ENCODE measurements at regions not wholly inside any gene's neighbourhood (a gene's known extent, or its start where the extent isn't known, plus 50 kb on each side); places are given as distances from the start of the nearest gene placed in this dataset.

DNA sequence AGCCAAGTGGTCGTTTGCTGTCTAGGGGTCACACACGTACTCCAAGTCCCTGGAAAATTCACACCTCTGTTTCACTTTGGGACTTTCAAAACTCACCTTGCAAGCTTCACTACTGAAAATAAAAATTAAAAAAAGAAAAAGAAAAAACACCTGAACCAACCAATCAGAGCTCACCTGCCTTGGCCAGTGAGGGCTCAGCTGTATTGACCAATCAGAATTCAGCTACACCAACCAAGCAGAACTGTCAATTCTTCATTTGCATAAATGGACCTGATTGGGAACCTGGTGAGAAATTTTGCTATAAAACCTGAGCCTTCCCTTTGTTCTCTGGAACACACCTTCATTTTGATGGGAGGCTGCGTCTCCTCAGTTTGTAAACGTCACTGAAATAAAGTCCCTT is 176.4 kb downstream of the TTC32 start:
- ChIA-PET POLR2A (no interaction called here), CTCF (no interaction called here)
- no peaks in the 10 kb centered on the region for H3K4me1 ChIP-seq (ENCODE audit: control insufficient read depth, insufficient read depth, low read length)
- TF ChIP-seq, protein P1, sequence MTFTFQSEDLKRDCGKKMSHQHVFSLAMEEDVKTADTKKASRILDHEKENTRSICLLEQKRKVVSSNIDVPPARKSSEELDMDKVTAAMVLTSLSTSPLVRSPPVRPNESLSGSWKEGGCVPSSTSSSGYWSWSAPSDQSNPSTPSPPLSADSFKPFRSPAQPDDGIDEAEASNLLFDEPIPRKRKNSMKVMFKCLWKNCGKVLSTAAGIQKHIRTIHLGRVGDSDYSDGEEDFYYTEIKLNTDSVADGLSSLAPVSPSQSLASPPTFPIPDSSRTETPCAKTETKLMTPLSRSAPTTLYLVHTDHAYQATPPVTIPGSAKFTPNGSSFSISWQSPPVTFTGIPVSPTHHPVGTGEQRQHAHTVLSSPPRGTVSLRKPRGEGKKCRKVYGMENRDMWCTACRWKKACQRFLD (tag by site-specific recombination; IDR thresholded peaks at IDR 0.05): no peak
- TF ChIP-seq ZIC2 (tag by site-specific recombination; IDR thresholded peaks at IDR 0.05) (no peak), ZNF133 (tag by site-specific recombination; IDR thresholded peaks at IDR 0.05) (no peak), ZNF146 (tag by site-specific recombination; IDR thresholded peaks at IDR 0.05) (no peak), ZNF132 (tag by site-specific recombination; IDR thresholded peaks at IDR 0.05; ENCODE audit: borderline replicate concordance) (no peak), ZNF426 (tag by site-specific recombination; IDR thresholded peaks at IDR 0.05) (no peak), ZNF747 (tag by site-specific recombination; IDR thresholded peaks at IDR 0.05) (no peak), ZBTB48 (tag by site-specific recombination; IDR thresholded peaks at IDR 0.05) (no peak), ZNF785 (tag by site-specific recombination; IDR thresholded peaks at IDR 0.05) (no peak), ZNF596 (tag by site-specific recombination; IDR thresholded peaks at IDR 0.05) (no peak)
- TF ChIP-seq, protein P2, sequence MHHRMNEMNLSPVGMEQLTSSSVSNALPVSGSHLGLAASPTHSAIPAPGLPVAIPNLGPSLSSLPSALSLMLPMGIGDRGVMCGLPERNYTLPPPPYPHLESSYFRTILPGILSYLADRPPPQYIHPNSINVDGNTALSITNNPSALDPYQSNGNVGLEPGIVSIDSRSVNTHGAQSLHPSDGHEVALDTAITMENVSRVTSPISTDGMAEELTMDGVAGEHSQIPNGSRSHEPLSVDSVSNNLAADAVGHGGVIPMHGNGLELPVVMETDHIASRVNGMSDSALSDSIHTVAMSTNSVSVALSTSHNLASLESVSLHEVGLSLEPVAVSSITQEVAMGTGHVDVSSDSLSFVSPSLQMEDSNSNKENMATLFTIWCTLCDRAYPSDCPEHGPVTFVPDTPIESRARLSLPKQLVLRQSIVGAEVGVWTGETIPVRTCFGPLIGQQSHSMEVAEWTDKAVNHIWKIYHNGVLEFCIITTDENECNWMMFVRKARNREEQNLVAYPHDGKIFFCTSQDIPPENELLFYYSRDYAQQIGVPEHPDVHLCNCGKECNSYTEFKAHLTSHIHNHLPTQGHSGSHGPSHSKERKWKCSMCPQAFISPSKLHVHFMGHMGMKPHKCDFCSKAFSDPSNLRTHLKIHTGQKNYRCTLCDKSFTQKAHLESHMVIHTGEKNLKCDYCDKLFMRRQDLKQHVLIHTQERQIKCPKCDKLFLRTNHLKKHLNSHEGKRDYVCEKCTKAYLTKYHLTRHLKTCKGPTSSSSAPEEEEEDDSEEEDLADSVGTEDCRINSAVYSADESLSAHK (tag by site-specific recombination; IDR thresholded peaks at IDR 0.05): no peak
- H3K27ac ChIP-seq (ENCODE audit: extremely low read depth, low read depth, low read length): no peak overlapping the region
- H3K4me3 ChIP-seq (ENCODE audit: low read depth, low read length): no peak overlapping the region
- H3K36me3 ChIP-seq (ENCODE audit: control insufficient read depth in 2 of 2, insufficient read depth in 1 of 2, low read length in 2 of 2): no peaks in the 10 kb centered on the region
- no peaks in the 10 kb centered on the region for H3K9me3 ChIP-seq (ENCODE audit: control insufficient read depth, insufficient read depth, low read depth, low read length)

DNA sequence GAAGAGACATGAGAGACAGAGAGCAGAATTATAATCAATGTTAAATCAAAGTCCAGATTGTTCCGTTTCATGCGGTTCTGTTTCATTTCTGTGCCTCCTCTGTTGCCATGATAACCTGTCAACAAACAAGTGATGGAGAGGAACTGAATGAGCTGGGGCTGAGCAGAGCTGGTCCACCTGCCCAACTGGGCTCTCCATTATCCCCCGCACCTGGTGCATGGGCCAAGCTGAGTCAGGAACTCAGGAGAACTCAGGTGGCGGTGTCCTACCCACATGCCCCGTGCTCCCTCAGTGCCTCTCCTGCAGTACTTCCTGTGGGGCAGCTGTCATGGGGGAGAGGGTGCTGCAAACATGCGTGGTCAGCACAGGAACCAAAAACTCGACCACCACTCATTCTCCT is 178.8 kb downstream of the TTC32 start:
- Histone ChIP-seq H3K4me1 (ENCODE audit: control insufficient read depth, insufficient read depth, low read length) (no peaks in the 10 kb centered on the region), H3K9me3 (ENCODE audit: control insufficient read depth, insufficient read depth, low read depth, low read length) (no peaks in the 10 kb centered on the region), H3K27ac (ENCODE audit: extremely low read depth, low read depth, low read length) (no peak overlapping the region), H3K4me3 (ENCODE audit: low read depth, low read length) (no peak overlapping the region), H3K36me3 (ENCODE audit: control insufficient read depth in 2 of 2, insufficient read depth in 1 of 2, low read length in 2 of 2) (no peaks in the 10 kb centered on the region)
- no peak for TF ChIP-seq ZNF776 (tag by site-specific recombination; IDR thresholded peaks at IDR 0.05; ENCODE audit: borderline replicate concordance)
- TF ChIP-seq ZNF266 (tag by site-specific recombination; IDR thresholded peaks at IDR 0.05; ENCODE audit: low read depth): no peak
- no peak for TF ChIP-seq ZNF791 (tag by site-specific recombination; IDR thresholded peaks at IDR 0.05)
- ChIA-PET POLR2A (no interaction called here), CTCF (no interaction called here)

DNA sequence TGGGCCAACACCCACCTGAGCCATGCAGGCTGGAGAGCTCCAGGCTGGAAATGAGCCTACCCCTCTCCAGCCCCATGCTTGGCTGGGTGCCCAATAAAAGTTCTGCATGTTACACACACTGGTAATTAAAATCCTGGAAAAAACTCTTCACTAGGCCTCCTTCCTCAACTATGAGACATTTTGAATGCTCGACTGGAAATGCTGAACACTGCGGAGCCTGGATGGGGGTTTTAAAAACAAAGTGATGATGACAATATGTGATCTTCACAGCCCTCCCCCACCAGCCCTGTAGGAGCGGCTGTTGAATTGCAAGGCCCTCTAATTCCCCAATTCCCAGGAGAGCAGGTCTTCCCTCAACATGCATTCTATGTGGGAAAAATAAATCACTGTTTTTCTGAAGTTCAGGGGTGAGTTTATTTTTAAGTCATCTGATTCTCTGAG is 179.2 kb downstream of the TTC32 start:
- Histone ChIP-seq H3K9me3 (ENCODE audit: control insufficient read depth, insufficient read depth, low read depth, low read length) (no peaks in the 10 kb centered on the region), H3K4me1 (ENCODE audit: control insufficient read depth, insufficient read depth, low read length) (no peaks in the 10 kb centered on the region), H3K36me3 (ENCODE audit: control insufficient read depth in 2 of 2, insufficient read depth in 1 of 2, low read length in 2 of 2) (no peaks in the 10 kb centered on the region), H3K27ac (ENCODE audit: extremely low read depth, low read depth, low read length) (no peak overlapping the region), H3K4me3 (ENCODE audit: low read depth, low read length) (no peak overlapping the region)
- CTCF ChIA-PET: no interaction called here
- POLR2A ChIA-PET: no interaction called here
- TF ChIP-seq RBAK (tag by site-specific recombination; IDR thresholded peaks at IDR 0.05): no peak
- no peak for TF ChIP-seq ZNF549 (tag by site-specific recombination; IDR thresholded peaks at IDR 0.05)
- TF ChIP-seq, protein P3, sequence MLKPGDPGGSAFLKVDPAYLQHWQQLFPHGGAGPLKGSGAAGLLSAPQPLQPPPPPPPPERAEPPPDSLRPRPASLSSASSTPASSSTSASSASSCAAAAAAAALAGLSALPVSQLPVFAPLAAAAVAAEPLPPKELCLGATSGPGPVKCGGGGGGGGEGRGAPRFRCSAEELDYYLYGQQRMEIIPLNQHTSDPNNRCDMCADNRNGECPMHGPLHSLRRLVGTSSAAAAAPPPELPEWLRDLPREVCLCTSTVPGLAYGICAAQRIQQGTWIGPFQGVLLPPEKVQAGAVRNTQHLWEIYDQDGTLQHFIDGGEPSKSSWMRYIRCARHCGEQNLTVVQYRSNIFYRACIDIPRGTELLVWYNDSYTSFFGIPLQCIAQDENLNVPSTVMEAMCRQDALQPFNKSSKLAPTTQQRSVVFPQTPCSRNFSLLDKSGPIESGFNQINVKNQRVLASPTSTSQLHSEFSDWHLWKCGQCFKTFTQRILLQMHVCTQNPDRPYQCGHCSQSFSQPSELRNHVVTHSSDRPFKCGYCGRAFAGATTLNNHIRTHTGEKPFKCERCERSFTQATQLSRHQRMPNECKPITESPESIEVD (tag by site-specific recombination; IDR thresholded peaks at IDR 0.05): no peak
- TF ChIP-seq SP7 (tag by site-specific recombination; IDR thresholded peaks at IDR 0.05): no peak
- TF ChIP-seq, protein P4, sequence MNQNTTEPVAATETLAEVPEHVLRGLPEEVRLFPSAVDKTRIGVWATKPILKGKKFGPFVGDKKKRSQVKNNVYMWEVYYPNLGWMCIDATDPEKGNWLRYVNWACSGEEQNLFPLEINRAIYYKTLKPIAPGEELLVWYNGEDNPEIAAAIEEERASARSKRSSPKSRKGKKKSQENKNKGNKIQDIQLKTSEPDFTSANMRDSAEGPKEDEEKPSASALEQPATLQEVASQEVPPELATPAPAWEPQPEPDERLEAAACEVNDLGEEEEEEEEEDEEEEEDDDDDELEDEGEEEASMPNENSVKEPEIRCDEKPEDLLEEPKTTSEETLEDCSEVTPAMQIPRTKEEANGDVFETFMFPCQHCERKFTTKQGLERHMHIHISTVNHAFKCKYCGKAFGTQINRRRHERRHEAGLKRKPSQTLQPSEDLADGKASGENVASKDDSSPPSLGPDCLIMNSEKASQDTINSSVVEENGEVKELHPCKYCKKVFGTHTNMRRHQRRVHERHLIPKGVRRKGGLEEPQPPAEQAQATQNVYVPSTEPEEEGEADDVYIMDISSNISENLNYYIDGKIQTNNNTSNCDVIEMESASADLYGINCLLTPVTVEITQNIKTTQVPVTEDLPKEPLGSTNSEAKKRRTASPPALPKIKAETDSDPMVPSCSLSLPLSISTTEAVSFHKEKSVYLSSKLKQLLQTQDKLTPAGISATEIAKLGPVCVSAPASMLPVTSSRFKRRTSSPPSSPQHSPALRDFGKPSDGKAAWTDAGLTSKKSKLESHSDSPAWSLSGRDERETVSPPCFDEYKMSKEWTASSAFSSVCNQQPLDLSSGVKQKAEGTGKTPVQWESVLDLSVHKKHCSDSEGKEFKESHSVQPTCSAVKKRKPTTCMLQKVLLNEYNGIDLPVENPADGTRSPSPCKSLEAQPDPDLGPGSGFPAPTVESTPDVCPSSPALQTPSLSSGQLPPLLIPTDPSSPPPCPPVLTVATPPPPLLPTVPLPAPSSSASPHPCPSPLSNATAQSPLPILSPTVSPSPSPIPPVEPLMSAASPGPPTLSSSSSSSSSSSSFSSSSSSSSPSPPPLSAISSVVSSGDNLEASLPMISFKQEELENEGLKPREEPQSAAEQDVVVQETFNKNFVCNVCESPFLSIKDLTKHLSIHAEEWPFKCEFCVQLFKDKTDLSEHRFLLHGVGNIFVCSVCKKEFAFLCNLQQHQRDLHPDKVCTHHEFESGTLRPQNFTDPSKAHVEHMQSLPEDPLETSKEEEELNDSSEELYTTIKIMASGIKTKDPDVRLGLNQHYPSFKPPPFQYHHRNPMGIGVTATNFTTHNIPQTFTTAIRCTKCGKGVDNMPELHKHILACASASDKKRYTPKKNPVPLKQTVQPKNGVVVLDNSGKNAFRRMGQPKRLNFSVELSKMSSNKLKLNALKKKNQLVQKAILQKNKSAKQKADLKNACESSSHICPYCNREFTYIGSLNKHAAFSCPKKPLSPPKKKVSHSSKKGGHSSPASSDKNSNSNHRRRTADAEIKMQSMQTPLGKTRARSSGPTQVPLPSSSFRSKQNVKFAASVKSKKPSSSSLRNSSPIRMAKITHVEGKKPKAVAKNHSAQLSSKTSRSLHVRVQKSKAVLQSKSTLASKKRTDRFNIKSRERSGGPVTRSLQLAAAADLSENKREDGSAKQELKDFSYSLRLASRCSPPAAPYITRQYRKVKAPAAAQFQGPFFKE (tag by site-specific recombination; IDR thresholded peaks at IDR 0.05; ENCODE audit: borderline replicate concordance): no peak
- no peak for TF ChIP-seq ZNF10 (tag by site-specific recombination; IDR thresholded peaks at IDR 0.05)
- TF ChIP-seq ZNF677 (tag by site-specific recombination; IDR thresholded peaks at IDR 0.05): no peak
- no peak for TF ChIP-seq KLF9 (tag by site-specific recombination; IDR thresholded peaks at IDR 0.05; ENCODE audit: low read depth)
- TF ChIP-seq ZNF211 (tag by site-specific recombination; IDR thresholded peaks at IDR 0.05; ENCODE audit: low read depth): no peak
